ENCODE measurements at regions not wholly inside any gene's neighbourhood (a gene's known extent, or its start where the extent isn't known, plus 50 kb on each side); places are given as distances from the start of the nearest gene placed in this dataset.

GRCh38 chr22:19599626-19600243, 75.5 kb upstream of the CLDN5 start:
- TF ChIP-seq CTCF (IDR thresholded peaks at IDR 0.05) = no peak
- TF ChIP-seq POLR2A (IDR thresholded peaks at IDR 0.05) = no peak
